Loucy (cell line): ENCODE measurements at regions not wholly inside any gene's neighbourhood (a gene's known extent, or its start where the extent isn't known, plus 50 kb on each side); places are given as distances from the start of the nearest gene placed in this dataset.

Source experiments
- H2AFZ ChIP-seq: fragments of 200-600 bp; sonication (generic); 2 replicates; pipeline ENCODE4 v1.6.0; 2016; ENCODE audit warnings: antibody characterized with exemption, mild to moderate bottlenecking, low read length, moderate library complexity
- H3F3A ChIP-seq: fragments of 200-600 bp; 2 replicates; pipeline ENCODE4 v1.6.0; 2016; ENCODE audit warnings: antibody characterized with exemption, low read depth, mild to moderate bottlenecking
- H3K27me3 ChIP-seq: fragments of 200-600 bp; sonication (generic); 2 replicates; pipeline ENCODE4 v1.6.1; 2014; ENCODE audit warnings: low read length, mild to moderate bottlenecking; ENCODE audit not compliant: insufficient read depth, poor library complexity, severe bottlenecking
- H3K36me3 ChIP-seq: fragments of 200-600 bp; sonication (generic); 2 replicates; pipeline ENCODE4 v1.6.1; 2016; ENCODE audit warnings: low read length; ENCODE audit not compliant: insufficient read depth
- H3K4me1 ChIP-seq: fragments of 200-600 bp; sonication (generic); 2 replicates; pipeline ENCODE4 v1.5.1; 2014; ENCODE audit warnings: low read length, mild to moderate bottlenecking; ENCODE audit not compliant: insufficient read depth, poor library complexity, severe bottlenecking
- H3K4me2 ChIP-seq: fragments of 200-600 bp; sonication (generic); 2 replicates; pipeline ENCODE4 v1.6.0; 2014; ENCODE audit warnings: antibody characterized with exemption, low read length, low read depth, mild to moderate bottlenecking; ENCODE audit not compliant: poor library complexity, severe bottlenecking
- H3K4me3 ChIP-seq: fragments of 200-600 bp; sonication (generic); 2 replicates; pipeline ENCODE4 v1.5.1; 2014; ENCODE audit warnings: low read length, mild to moderate bottlenecking, mixed read lengths; ENCODE audit not compliant: poor library complexity, severe bottlenecking
- H3K79me2 ChIP-seq: fragments of 200-600 bp; sonication (generic); 2 replicates; pipeline ENCODE4 v1.6.1; 2014; ENCODE audit warnings: low read length; ENCODE audit not compliant: insufficient read depth
- H3K9ac ChIP-seq: fragments of 200-600 bp; sonication (generic); 2 replicates; pipeline ENCODE4 v1.6.0; 2014; ENCODE audit warnings: mild to moderate bottlenecking, low read depth, low read length, moderate library complexity; ENCODE audit not compliant: poor library complexity, severe bottlenecking
- H3K9me2 ChIP-seq: fragments of 200-600 bp; sonication (generic); replicated peaks from 2 replicates; pipeline ENCODE4 v1.6.1; 2016; ENCODE audit warnings: low read depth, low read length, mixed read lengths
- H3K9me3 ChIP-seq: fragments of 200-600 bp; sonication (generic); 2 replicates; pipeline ENCODE4 v1.6.1; 2014; ENCODE audit warnings: mild to moderate bottlenecking, antibody characterized with exemption, low read length, low read depth; ENCODE audit not compliant: insufficient read depth
- H4K20me1 ChIP-seq: fragments of 200-600 bp; sonication (generic); 2 replicates; pipeline ENCODE4 v1.6.0; 2014; ENCODE audit warnings: antibody characterized with exemption, low read length, mild to moderate bottlenecking; ENCODE audit not compliant: insufficient read depth, poor library complexity, severe bottlenecking
- EZH2phosphoT487 ChIP-seq: fragments of 200-600 bp; IDR thresholded peaks from 2 replicates; pipeline ENCODE4 v1.6.1; 2018; ENCODE audit warnings: antibody characterized with exemption, mild to moderate bottlenecking, moderate library complexity, borderline replicate concordance
- TF ChIP-seq, protein P1 (sequence below): fragments of 200-600 bp; sonication (generic); conservative IDR thresholded peaks from 2 replicates; pipeline ENCODE4 v1.5.1; 2014; ENCODE audit warnings: mild to moderate bottlenecking, antibody characterized with exemption, low read length

DNA sequence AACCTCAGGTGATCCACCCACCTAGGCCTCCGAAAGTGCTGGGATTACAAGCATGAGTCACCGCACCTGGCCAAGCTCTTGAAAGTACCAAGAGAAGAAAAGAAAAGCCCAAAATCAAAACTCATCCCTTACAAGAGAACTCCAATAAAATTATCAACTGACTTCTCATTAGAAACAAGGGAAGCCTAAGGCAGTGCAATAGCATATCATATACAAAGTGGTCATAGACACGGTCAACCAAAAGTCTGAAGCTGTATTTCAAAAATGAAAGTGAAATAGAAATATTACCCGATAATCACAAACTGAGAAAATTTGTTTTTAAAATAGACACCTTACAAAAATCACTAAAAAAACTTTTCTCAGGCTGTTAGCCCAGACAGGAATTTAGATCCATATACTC lies 1321.1 kb upstream of the GJE1 start:
- no peak overlapping the region for H3K4me3 ChIP-seq
- no peaks in the 10 kb centered on the region for H3K9me2 ChIP-seq
- H3K4me1 ChIP-seq = no peaks in the 10 kb centered on the region
- H3K9ac ChIP-seq = no peak overlapping the region
- H3K36me3 ChIP-seq = no peaks in the 10 kb centered on the region
- H4K20me1 ChIP-seq = no peaks in the 10 kb centered on the region
- H3K4me2 ChIP-seq = no peak overlapping the region
- TF ChIP-seq, protein P1, sequence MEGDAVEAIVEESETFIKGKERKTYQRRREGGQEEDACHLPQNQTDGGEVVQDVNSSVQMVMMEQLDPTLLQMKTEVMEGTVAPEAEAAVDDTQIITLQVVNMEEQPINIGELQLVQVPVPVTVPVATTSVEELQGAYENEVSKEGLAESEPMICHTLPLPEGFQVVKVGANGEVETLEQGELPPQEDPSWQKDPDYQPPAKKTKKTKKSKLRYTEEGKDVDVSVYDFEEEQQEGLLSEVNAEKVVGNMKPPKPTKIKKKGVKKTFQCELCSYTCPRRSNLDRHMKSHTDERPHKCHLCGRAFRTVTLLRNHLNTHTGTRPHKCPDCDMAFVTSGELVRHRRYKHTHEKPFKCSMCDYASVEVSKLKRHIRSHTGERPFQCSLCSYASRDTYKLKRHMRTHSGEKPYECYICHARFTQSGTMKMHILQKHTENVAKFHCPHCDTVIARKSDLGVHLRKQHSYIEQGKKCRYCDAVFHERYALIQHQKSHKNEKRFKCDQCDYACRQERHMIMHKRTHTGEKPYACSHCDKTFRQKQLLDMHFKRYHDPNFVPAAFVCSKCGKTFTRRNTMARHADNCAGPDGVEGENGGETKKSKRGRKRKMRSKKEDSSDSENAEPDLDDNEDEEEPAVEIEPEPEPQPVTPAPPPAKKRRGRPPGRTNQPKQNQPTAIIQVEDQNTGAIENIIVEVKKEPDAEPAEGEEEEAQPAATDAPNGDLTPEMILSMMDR = no peak
- no peak for TF ChIP-seq EZH2phosphoT487
- no peaks in the 10 kb centered on the region for H3K27me3 ChIP-seq
- H3K79me2 ChIP-seq = no peaks in the 10 kb centered on the region
- H3F3A ChIP-seq = no peaks in the 10 kb centered on the region
- H2AFZ ChIP-seq = no peak overlapping the region
- no peaks in the 10 kb centered on the region for H3K9me3 ChIP-seq

DNA sequence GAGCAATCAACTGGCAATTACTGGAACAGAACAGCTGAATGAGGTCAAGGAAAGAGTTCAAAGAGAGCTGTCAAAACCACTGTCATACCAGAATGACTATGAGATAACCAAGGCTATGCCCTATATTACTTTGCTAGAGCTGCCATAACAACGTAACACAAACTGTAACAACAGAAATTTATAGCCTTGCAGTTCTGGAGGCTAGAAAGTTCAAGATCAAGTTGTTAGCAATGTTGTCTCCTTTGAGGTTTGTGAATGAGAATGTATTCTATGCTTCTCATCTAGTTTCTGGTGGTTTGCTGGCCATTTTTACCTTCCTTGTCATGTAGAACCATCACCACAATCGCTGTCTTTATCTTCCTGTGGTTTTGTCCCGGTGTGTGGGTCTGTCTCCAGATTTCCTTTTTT lies 1323.0 kb upstream of the GJE1 start:
- Histone ChIP-seq H3K9me3 (no peaks in the 10 kb centered on the region), H3F3A (no peaks in the 10 kb centered on the region), H2AFZ (no peak overlapping the region), H3K9me2 (no peaks in the 10 kb centered on the region), H3K4me1 (no peaks in the 10 kb centered on the region), H3K4me2 (no peak overlapping the region), H3K79me2 (no peaks in the 10 kb centered on the region), H4K20me1 (no peaks in the 10 kb centered on the region), H3K4me3 (no peak overlapping the region), H3K27me3 (no peaks in the 10 kb centered on the region), H3K9ac (no peak overlapping the region), H3K36me3 (no peaks in the 10 kb centered on the region)
- TF ChIP-seq EZH2phosphoT487 = no peak
- TF ChIP-seq, protein P1 = no peak

DNA sequence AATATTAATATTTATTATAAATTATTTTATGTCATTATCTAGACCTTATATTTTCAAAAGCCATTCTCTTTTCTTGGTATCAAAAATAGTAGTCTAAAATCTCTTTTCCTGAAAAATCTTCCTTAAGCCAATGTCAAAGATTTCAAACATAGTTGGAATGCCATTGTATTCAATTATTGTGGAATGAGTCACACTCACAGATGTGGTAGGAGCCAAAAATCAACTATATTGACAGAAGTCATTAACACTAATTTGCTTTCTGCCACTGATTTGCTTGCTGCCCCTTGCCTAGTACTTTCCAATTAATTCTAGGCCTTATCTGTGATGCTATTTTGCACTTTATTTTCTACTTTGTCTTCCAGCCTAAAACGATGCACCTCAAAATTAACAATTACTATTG lies 1326.3 kb upstream of the GJE1 start:
- Histone ChIP-seq H3K36me3 (no peaks in the 10 kb centered on the region), H3K9ac (no peak overlapping the region), H3K79me2 (no peaks in the 10 kb centered on the region), H3K4me1 (no peaks in the 10 kb centered on the region), H3K4me2 (no peak overlapping the region), H2AFZ (no peak overlapping the region), H4K20me1 (no peaks in the 10 kb centered on the region), H3K9me3 (no peaks in the 10 kb centered on the region), H3K9me2 (no peaks in the 10 kb centered on the region), H3K4me3 (no peak overlapping the region), H3K27me3 (no peaks in the 10 kb centered on the region), H3F3A (no peaks in the 10 kb centered on the region)
- TF ChIP-seq, protein P1 = no peak
- TF ChIP-seq EZH2phosphoT487 = no peak
